GM19193 (cell line): ENCODE measurements at regions not wholly inside any gene's neighbourhood (a gene's known extent, or its start where the extent isn't known, plus 50 kb on each side); places are given as distances from the start of the nearest gene placed in this dataset.

Experiments used
- POLR2A ChIP-seq: IDR thresholded peaks from 4 replicates; pipeline ENCODE4 v1.6.1; 2011; ENCODE audit not compliant: insufficient read depth, insufficient read length; ENCODE audit errors: extremely low read depth

DNA sequence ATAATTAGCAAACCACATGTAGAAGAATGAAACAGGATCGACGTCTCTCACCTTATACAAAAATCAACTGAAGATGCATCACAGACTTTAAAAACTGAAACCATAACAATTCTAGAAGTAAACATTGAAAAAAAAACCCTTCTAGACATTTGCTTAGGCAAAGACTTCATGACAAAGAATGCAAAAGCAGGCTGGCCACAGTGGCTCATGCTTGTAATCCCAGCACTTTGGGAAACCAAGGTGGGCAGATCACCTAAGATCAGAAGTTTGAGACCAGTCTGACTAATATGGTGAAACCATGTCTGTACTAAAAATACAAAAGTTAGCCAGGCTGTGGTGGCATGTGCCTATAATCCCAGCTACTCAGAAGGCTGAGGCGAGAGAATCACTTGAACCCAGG lies 1351.7 kb downstream of the MRPL39 start:
- no peak for TF ChIP-seq POLR2A

DNA sequence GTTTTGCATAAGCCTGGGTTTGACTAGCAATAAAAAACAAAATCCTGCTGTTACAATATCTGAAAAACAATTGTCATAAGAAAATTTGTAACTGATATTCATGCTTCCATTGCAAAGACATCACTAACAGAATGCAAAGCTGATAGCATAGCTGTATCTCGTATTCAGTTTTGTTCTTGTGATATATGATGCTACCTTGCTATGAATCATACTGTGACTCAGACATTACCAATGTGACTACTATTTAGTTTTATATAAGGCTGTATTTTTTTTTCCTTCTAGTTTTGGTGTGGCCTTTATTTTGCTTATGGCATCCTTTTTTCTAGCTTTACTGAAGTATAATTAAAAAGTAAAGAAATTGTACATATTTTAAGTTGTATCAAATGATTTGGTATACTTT lies 1381.8 kb downstream of the MRPL39 start:
- no peak for TF ChIP-seq POLR2A

DNA sequence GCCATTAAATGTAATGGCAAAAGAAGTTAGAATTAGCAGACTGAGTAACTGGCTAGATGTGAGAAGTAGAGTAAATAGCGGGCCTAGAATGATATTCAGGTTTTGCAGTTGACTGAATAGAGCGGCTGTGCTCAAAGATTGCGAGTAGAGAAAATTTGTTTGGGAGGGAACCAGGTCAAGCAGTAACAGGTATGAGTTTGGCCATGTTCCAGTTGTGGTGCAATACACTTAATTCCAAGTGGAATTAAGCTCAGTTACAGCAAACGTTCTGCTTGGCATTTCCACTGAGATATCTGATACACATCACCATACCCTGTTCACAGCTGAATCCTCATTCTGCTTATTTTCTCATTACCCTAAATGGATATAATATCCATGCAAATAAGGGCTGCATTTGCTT lies 1382.9 kb downstream of the MRPL39 start:
- TF ChIP-seq POLR2A: no peak

DNA sequence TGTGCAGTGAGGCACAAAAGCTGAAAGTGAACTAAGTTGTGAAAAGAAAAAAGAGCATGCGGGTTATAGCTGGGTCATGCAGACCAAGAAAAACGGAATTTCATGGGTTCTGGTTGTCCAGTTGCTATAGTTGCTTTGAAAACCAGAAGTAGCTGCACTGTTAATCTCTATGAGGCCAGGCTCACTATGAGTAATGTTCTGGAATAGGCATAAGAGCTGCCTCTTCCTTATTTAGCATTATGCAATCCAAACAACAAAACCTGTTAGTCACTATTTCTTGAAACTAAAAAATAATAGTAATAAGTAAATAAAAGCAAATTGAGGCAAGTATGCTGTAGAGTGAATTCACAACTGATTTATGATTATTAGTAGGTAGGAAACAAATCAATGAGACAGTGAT lies 1383.7 kb downstream of the MRPL39 start:
- no peak for TF ChIP-seq POLR2A

DNA sequence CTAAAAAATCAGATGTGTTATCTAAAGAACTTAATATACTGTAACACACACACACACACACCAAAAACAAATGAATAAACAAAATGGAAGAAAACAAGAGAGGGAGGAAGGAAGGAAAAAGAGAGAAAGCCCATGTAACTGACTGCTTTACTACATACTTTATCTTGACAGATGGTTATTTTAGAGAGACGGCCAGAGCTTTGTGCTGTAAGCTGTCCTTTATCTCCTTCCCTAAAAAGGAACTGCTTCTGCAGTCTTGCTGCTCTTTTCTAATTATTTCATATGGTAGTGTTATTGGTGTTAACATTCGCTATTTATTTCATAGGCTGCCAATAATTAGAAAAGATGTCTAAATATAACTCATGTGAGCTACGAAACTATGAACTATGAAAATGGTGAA lies 1384.6 kb downstream of the MRPL39 start:
- TF ChIP-seq POLR2A: no peak

DNA sequence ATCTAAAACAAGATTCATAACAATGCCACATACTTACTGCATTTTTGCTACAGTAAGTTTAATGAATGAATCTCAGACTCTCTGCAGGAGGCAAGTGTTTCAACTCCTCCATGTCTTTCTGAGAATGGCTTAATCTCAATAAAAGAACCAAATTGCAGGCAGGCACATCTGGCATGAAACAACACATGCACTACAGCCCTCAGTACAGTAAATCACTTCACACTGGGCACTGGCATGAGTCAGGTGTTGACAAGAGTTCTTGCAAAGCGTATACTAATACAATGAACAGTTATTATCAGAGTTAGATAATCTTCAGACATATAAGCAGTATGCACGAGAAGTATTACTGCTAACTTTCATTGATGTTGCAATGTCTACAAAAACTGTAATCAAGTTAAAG lies 1386.8 kb downstream of the MRPL39 start:
- TF ChIP-seq POLR2A: no peak

DNA sequence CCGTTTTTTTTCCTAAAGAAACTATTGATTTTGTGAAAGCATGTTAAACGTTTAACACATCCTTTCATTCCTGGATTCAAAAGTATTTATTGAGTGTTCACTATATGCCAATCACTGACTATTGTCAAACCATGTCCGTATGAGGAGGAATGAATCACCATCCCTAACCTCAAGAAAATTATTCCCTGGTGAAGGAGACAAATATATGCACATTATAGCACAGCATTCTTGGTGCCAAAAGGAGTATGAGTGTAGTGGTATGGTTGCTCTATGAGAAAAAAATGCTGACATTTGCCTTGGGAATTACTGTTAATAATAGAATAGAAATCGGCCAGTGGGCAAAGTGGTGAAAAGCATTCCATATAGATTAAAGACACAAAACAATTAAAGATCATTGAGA lies 1390.1 kb downstream of the MRPL39 start:
- TF ChIP-seq POLR2A: no peak

DNA sequence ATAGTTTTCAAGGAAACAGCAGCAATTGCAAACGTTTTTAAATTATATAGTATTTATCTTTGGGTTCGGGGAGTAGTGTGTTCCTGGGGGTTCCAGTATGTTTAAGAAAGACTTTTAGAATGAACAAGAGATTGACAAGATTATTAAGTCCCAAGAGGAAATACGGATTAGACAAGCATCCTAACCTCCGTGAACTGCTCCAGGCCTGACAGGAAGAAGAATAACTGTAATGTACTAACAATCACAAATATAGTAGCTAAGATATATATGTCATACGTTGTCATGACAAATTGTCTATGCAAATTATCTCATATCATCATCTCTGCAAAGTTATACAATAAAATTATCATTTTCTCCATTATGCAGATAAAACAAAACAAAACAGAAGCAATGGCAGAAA lies 1397.2 kb downstream of the MRPL39 start:
- no peak for TF ChIP-seq POLR2A

DNA sequence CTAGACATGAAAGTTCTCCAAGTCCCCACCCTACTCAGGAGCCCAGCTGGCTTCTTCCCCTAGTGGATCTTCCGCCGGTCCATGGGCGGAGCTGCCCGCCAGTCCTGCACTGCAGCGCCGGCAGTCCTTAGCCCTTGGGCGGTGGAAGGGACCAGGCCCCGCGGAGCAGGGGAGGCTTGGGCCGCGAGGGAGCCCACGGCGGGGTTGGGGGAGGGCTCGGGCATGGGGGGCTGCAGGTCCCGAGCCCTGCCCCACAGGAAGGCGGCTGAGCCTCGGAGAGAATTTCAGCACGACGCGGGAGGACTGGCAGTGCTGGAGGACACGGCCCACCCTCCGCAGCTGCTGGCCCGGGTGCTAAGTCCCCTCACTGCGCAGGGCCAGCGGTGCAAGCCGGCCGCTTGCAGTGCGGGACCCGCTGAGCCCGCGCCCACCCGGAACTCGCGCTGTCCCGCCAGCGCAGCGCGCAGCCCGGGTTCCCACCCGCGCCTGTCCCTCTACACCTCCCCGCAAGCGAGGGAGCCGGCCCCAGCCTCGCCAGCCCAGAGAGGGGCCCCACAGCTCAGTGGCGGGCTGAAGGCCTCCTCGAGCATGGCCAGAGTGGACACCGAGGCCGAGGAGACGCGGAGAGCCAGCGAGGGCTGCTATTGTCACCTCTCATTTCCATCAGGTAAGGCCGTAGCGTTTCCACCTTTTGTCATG lies 1398.6 kb downstream of the MRPL39 start:
- TF ChIP-seq POLR2A: no peak

DNA sequence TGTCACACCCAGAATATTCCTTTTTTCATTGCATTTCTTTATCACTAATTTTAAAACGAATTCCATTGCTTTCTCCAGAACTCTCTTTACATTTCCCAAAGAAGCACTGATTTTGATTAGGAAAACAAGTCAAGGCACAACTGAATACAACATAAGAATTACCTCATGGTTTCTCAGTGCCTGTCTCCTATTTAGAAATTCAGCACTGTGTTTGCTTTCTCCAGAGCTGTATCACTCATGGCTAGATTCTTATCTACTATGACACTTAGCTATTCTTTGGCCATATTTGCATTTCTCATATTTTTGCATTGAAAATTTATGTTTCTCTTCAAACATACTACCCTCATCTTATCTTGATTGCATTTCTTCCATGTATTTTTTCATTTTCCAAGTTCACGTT lies 1402.0 kb downstream of the MRPL39 start:
- TF ChIP-seq POLR2A: no peak

DNA sequence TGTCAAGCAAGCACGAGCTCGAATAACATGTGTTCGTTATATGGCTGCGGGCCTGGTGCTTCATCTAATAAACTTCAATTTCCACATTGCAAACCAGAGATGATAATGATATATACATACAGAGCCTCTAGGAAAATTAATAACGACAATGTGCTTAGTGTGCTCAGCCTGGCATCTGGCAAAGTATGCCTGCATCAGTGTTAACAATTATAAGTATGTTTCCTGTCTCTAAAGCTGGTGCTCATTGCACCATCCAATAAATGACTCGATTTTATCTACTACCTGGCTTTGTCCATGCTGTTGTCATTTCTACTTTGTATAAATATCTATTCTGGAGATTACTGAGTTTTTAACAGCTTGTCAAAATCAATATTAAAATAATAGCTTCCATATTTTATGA lies 1402.6 kb downstream of the MRPL39 start:
- TF ChIP-seq POLR2A: no peak

DNA sequence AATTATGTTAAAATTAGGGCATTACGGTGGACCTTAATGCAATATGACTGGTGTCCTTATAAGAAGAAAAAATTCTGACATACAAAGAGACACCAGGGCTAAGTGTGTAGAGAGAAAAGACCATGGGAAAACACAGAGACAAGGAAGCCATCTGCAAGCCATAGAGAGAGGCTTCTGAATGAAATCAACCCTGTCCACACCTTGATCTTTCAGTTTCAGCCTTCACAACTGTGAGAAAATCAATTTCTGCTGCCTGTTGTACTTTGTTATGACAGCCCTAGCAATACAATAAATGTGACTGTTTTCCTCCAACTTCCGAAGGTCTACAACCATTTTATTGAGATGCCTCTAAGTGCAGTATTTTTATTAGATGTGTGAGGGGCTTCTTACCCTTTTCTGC lies 1407.2 kb downstream of the MRPL39 start:
- no peak for TF ChIP-seq POLR2A

DNA sequence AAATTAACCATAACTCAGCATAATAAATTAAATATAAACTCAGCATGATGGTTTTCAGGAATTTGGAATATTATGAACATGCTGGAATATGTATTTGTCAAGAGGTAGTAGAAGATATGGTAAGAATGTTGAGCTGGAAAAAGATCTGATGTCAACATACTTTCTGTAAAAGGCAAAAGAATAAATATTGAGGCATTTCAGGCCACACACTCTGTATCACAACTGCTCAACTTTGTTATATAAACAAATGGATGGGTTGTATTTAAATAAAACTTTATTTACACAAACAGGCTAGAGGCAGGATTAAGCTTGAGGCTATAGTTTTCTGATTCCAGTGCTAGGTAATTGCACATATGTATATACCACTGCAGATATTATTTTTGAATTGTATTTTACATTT lies 1409.4 kb downstream of the MRPL39 start:
- no peak for TF ChIP-seq POLR2A

DNA sequence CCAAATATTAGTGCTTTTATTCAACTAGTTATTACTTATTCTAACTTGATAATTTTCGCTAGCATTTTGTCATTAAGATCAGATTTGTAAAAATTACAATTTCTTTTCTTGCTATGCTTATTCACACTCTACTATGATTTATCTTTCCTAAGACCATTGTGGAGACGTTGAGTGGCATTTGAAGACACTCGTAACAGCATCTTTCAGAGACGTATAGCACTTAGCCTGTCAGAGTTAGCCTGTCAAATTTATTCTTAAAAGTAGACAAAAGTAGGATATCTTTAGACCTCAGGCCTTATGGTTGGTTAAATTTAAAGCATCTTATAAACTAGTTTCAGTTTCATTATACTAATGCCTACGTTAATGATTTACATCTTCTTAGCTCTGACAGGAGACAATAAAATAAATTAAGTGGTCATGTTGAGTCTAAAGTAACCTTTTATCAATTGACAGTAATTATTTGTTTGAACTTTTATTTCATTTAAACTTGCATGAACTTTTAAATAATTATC lies 1410.1 kb downstream of the MRPL39 start:
- no peak for TF ChIP-seq POLR2A

DNA sequence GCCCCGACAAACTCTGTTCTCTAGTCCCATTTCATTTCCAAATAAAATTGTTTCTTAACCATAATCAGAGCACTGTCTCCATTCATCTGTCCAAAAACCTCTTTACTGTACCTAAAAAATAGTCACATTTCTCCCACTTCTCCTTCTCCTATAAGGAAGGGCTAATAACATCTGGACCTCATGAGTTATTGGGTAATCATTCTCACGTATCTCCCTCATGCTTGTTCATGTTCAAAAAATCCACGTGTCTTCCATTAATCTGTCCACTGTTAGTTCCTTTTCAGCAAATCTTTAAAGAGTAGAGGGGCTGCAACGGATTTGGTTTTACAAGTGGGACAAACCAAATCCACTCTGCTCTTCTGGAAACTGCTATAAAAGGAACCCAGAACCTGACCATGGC lies 1418.8 kb downstream of the MRPL39 start:
- no peak for TF ChIP-seq POLR2A

DNA sequence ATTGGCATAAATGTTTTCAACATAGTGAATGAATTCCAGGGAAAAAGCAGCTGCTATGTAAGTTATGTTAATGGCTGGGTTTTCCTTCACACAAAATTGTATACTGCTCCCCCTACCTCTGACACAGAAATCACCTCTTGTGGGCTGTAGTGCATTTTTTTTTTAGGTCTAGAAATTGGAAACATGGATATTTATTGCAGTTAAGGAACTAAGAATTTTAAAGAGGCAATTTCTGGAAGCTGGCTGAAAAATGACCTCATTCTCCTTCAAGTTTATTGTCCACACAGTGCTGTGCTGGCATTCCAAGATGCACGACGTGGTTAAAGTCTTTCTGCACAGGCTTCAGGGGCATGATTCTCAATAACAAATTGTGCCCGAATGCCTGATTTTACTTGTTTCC lies 1424.2 kb downstream of the MRPL39 start:
- TF ChIP-seq POLR2A: no peak

DNA sequence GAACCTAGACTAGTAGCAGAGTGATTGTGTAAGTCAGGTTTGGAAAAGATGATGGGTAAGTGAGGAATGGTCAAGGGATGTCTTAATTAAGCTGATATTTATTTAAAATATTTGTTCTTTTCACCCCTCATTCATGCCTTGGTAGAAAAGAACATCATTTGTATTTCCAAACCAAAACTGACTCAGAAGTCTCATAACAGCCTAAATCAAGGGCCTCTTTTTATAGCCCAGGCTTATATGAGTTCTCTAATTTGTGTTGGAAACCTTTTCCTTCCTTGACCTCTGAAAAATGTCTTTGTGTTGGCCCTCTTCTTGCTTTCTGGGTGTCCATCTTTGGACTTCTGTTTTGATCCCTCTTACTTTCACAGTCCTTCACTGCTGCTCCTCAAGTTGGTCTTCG lies 1428.2 kb downstream of the MRPL39 start:
- TF ChIP-seq POLR2A: no peak

DNA sequence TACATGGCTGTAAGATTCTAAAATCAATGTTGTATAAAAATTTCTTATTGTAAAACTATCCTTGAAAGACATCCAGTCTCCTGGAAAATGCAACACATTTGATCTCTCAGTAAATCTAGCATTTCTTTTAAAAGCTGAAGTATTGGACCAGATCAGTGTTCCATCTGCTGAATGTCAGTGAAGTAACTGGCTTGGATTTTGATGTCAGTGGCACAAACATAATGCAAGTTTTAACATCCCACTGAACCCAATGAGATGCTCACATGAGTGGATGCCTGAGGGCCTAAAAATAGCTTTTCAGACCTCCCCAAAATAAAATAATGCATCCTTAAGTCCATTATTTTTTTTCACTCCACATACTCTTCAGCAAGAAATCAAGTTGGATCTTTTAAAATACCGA lies 1432.2 kb downstream of the MRPL39 start:
- no peak for TF ChIP-seq POLR2A

DNA sequence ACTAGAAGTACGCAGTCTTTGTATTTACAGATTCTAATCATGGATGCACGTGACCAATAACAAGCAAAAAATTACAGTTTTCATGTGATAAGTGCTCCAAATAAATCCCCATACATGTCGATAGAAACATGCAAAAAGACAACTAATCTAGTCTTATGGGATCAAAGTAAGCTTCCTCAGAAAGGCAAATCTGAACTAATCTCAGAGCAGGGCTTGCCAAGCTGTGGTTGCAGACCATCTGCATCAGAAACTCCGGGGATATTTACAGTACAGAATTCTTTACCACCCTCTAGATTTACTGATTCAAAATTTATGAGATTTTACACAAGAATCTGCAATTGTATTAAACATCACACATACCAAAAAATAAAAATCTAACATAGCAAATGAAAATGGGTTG lies 1435.5 kb downstream of the MRPL39 start:
- no peak for TF ChIP-seq POLR2A
